ENCODE measurements at regions not wholly inside any gene's neighbourhood (a gene's known extent, or its start where the extent isn't known, plus 50 kb on each side); places are given as distances from the start of the nearest gene placed in this dataset.

- H3K4me3 ChIP-seq (ENCODE audit: low read depth, low read length) = no peak overlapping the region
- TF ChIP-seq CTCF (IDR thresholded peaks at IDR 0.05; ENCODE audit: insufficient read depth, low read length, missing control alignments) = no peak
- ChIA-PET CTCF (no interaction called here), POLR2A (no interaction called here)
- DNase-seq (ENCODE audit: low read depth, low spot score) = no peak
Measured at GRCh38 chr5:3186736-3187405, 408.8 kb upstream of the IRX1 start.

- ChIA-PET POLR2A (no interaction called here), CTCF (no interaction called here)
- no peak for TF ChIP-seq CTCF (IDR thresholded peaks at IDR 0.05; ENCODE audit: insufficient read depth, low read length, missing control alignments)
- no peak overlapping the region for H3K4me3 ChIP-seq (ENCODE audit: low read depth, low read length)
- DNase-seq (ENCODE audit: low read depth, low spot score) = no peak
Measured at GRCh38 chr5:3186156-3186555, 409.5 kb upstream of the IRX1 start.

DNA sequence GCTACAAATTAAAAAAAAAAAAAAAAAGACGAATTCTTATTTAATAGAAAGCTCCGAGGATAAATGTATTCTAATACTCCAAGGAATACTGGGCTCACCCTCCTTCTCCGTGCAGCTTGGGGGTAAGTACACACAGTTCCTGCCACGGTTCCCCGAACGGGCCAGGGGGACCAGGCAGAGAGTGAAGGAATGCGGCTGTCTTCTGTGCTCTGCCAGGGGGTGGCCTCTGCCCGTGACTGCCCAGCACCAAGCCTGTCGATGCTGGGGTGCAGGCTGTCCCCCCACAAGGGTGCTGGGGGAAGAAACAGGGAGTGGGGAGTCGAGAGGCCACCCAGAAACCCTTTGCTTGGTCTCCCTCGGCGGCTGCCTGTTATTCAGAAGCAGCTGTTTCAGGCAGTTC is 410.1 kb upstream of the IRX1 start:
- TF ChIP-seq CTCF (IDR thresholded peaks at IDR 0.05; ENCODE audit: insufficient read depth, low read length, missing control alignments) = no peak
- DNase-seq (ENCODE audit: low read depth, low spot score) = no peak
- no peak overlapping the region for H3K4me3 ChIP-seq (ENCODE audit: low read depth, low read length)
- ChIA-PET POLR2A (no interaction called here), CTCF (no interaction called here)

DNA sequence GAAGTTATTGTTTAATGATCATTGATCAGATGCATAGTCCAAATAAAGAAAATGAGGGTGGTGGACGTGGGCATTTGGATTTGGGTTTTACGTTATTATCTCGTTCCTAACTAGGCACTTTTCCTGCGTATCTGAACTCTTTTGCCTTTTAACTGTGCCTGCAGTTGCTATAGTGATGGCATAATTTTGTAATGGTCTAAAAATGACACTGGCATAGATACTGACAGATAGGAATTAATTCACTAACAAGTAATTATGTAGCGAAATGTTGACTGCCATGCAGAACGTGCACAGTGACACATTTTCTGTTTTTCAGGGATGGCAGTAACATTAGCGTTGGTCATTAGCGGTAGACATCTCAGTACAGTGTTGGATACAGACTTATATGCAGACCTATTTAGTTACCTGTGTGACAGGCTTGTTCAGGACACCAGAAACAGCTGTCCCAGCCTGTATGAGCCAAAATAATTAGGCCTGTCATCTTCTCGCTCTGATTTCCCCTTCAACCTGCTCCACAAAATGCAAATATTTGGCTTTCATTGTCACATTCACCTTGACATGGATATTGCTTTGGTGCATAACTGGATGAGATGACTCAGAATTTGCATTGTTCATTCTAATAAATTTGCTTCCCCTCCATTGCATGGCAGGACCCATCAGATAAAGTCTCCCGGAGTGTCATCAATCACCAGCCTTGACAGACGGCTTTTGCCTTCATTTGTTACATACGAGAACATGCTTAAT is 413.3 kb upstream of the IRX1 start:
- no peak overlapping the region for H3K4me3 ChIP-seq (ENCODE audit: low read depth, low read length)
- CTCF ChIA-PET = no interaction called here
- no peak for TF ChIP-seq CTCF (IDR thresholded peaks at IDR 0.05; ENCODE audit: insufficient read depth, low read length, missing control alignments)
- POLR2A ChIA-PET = no interaction called here
- no peak for DNase-seq (ENCODE audit: low read depth, low spot score)

- no peak for TF ChIP-seq CTCF (IDR thresholded peaks at IDR 0.05; ENCODE audit: insufficient read depth, low read length, missing control alignments)
- DNase-seq (ENCODE audit: low read depth, low spot score) = no peak
- ChIA-PET POLR2A (no interaction called here), CTCF (no interaction called here)
- no peak overlapping the region for H3K4me3 ChIP-seq (ENCODE audit: low read depth, low read length)
Measured at GRCh38 chr5:3181671-3182070, 414.0 kb upstream of the IRX1 start.

DNA sequence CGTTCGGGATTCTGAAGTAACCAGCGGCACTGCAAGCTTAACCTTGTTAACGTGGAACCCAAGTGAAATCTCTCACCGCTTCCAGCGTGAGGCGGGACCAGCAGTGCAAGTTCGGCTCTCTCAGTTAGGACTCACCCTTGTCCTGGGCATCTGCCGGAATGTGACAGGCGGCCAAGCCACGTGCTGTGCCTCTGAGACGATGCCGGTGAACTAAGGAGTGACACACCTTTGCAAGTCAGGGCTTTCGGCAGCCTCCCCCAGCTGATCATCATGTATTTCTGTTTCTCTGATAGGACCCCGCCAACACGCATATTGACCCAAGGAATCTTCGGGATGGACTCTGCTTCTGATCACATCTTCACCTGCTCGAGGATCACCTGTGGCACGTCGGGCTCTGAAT is 415.0 kb upstream of the IRX1 start:
- POLR2A ChIA-PET = no interaction called here
- CTCF ChIA-PET = no interaction called here
- H3K4me3 ChIP-seq (ENCODE audit: low read depth, low read length) = no peak overlapping the region
- DNase-seq (ENCODE audit: low read depth, low spot score) = no peak
- no peak for TF ChIP-seq CTCF (IDR thresholded peaks at IDR 0.05; ENCODE audit: insufficient read depth, low read length, missing control alignments)
